HAP-1 (cell line): ENCODE measurements at regions not wholly inside any gene's neighbourhood (a gene's known extent, or its start where the extent isn't known, plus 50 kb on each side); places are given as distances from the start of the nearest gene placed in this dataset.
A peak's percentile ranks its signal among the peaks of the same experiment; 100 is the strongest.
"Not testable (repeated sequence)": the region's sequence is repeated elsewhere in the genome, so short reads cannot be mapped to it uniquely, and the experiment has no call there.

Experiments used
- DNase-seq, 2 experiments: peaks; one replicate each; pipeline ENCODE4 v3.0.0-alpha.2; 2016 to 2020; ENCODE audit warnings: low spot score in 2 of 2
- H3K27me3 ChIP-seq: fragments of 250-450 bp; sonication (Bioruptor Pico); 2 replicates; pipeline ENCODE4 v1.5.1; 2020; ENCODE audit warnings: low read depth, mild to moderate bottlenecking, moderate library complexity
- H3K36me3 ChIP-seq: fragments of 250-450 bp; sonication (Bioruptor Pico); replicated peaks from 2 replicates; pipeline ENCODE4 v1.5.1; 2020; ENCODE audit warnings: mild to moderate bottlenecking
- H3K4me1 ChIP-seq: fragments of 250-450 bp; sonication (Bioruptor Pico); 2 replicates; pipeline ENCODE4 v1.5.1; 2020; ENCODE audit warnings: mild to moderate bottlenecking
- H3K4me3 ChIP-seq: fragments of 250-450 bp; sonication (Bioruptor Pico); 2 replicates; pipeline ENCODE4 v1.5.1; 2020; ENCODE audit warnings: mild to moderate bottlenecking, moderate library complexity
- H3K9me3 ChIP-seq: fragments of 250-450 bp; sonication (Bioruptor Pico); 2 replicates; pipeline ENCODE4 v1.5.1; 2020; ENCODE audit warnings: mild to moderate bottlenecking, moderate library complexity
- in situ Hi-C: fragments of 300-500 bp; cut with MboI; formaldehyde crosslinking; loops from 3 replicates; pipeline ENCODE4 v1.14.3; 2020; ENCODE audit warnings: low sequenced_read_pairs, inconsistent platforms, mixed read lengths

DNA sequence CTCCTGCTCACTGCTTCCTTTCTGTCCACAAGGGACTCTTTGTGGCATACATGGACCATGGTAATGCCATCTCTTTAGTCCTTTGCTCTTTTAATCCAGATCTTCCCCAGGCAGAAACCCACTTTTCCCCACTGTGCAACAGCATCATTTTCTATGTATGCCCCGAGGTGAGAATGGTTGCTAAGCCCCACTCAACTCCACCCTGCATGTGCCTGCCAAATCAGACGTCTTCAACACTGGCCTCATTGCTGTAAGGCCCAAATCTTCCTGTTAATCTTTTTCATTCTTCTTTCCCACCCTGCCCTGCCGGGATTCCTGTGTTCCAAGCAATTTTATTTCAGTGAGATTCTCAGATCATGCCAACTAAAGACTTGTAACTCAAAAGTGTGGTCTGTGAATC, 328.4 kb downstream of the PAX3 start:
- no peaks in the 10 kb centered on the region for H3K9me3 ChIP-seq
- DNase-seq, result no peak
- H3K4me3 ChIP-seq, result no peak overlapping the region
- H3K27me3 ChIP-seq, result no peaks in the 10 kb centered on the region
- H3K36me3 ChIP-seq, result no peaks in the 10 kb centered on the region
- peaks cover 12% of the 10 kb centered on the region for H3K4me1 ChIP-seq
- in situ Hi-C loops, result loop anchor here (25.0 kb wide), 1 partner anchor 1283 kb away; no protein-coding TSS in a partner anchor

- Histone ChIP-seq H3K27me3 (no peaks in the 10 kb centered on the region), H3K9me3 (no peaks in the 10 kb centered on the region), H3K36me3 (no peaks in the 10 kb centered on the region), H3K4me1 (peaks cover 12% of the 10 kb centered on the region), H3K4me3 (no peak overlapping the region)
- no peak for DNase-seq
- in situ Hi-C loops, result loop anchor here (10.0 to 25.0 kb wide), 2 partner anchors 395 to 1282 kb away; partner anchors contain the start of gene EPHA4
Measured at GRCh38 chr2:221969830-221970144, 329.0 kb downstream of the PAX3 start.

GRCh38 chr2:221969087-221969829, 329.5 kb downstream of the PAX3 start:
- Histone ChIP-seq H3K27me3 (no peaks in the 10 kb centered on the region), H3K4me1 (peaks cover 12% of the 10 kb centered on the region), H3K36me3 (no peaks in the 10 kb centered on the region), H3K4me3 (no peak overlapping the region), H3K9me3 (no peaks in the 10 kb centered on the region)
- DNase-seq, result peak; percentile 58 to 66
- in situ Hi-C loops, result loop anchor here (10.0 to 25.0 kb wide), 2 partner anchors 394 to 1282 kb away; partner anchors contain the start of gene EPHA4

DNA sequence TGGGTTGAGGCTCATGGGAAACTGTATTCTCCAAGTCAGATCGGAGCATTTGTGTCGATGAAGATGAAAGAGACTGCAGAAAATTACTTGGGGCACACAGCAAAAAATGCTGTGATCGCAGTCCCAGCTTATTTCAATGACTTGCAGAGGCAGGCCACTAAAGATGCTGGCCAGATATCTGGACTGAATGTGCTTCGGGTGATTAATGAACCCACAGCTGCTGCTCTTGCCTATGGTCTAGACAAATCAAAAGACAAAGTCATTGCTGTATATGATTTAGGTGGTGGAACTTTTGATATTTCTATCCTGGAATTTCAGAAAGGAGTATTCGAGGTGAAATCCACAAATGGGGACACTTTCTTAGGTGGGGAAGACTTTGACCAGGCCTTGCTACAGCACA, 336.6 kb downstream of the PAX3 start:
- in situ Hi-C loops, result loop anchor here (10.0 to 25.0 kb wide), 2 partner anchors 387 to 1275 kb away; partner anchors contain the start of gene EPHA4
- H3K4me3 ChIP-seq, result no peak overlapping the region
- no peak for DNase-seq
- H3K36me3 ChIP-seq, result no peaks in the 10 kb centered on the region
- no peaks in the 10 kb centered on the region for H3K27me3 ChIP-seq
- no peaks in the 10 kb centered on the region for H3K9me3 ChIP-seq
- H3K4me1 ChIP-seq, result peaks cover 12% of the 10 kb centered on the region

- H3K4me3 ChIP-seq, result no peak overlapping the region
- no peaks in the 10 kb centered on the region for H3K27me3 ChIP-seq
- no peaks in the 10 kb centered on the region for H3K36me3 ChIP-seq
- in situ Hi-C loops, result loop anchor here (10.0 to 25.0 kb wide), 2 partner anchors 387 to 1274 kb away; partner anchors contain the start of gene EPHA4
- peaks cover 9% of the 10 kb centered on the region for H3K4me1 ChIP-seq
- no peaks in the 10 kb centered on the region for H3K9me3 ChIP-seq
- no peak for DNase-seq
Measured at GRCh38 chr2:221961561-221961960, 337.2 kb downstream of the PAX3 start.

DNA sequence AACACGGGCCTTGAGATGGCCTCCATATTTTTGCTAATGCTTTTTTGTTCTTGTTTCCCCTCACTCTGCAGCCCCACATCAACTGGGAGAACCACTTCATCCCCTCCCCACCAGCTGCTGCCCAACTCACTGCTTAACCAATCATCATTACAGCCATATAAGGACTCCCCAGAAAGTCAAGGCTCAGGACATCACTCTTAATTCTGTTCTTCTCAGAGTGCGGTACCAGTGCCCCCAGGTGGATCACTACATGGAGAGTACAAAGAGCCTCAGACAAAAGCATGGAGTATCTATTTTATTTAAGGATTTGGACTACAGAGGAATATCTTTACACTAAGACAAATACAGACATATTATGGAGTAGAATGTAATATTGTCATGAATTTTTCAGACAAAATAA, 340.6 kb downstream of the PAX3 start:
- Histone ChIP-seq H3K4me1 (no peaks in the 10 kb centered on the region), H3K4me3 (no peak overlapping the region), H3K27me3 (no peaks in the 10 kb centered on the region), H3K9me3 (no peaks in the 10 kb centered on the region), H3K36me3 (no peaks in the 10 kb centered on the region)
- in situ Hi-C loops, result loop anchor here (25.0 kb wide), 1 partner anchor 1271 kb away; no protein-coding TSS in a partner anchor
- DNase-seq, result peak; percentile 53 to 57

- Histone ChIP-seq H3K4me1 (no peaks in the 10 kb centered on the region), H3K27me3 (no peaks in the 10 kb centered on the region), H3K9me3 (no peaks in the 10 kb centered on the region), H3K4me3 (no peak overlapping the region), H3K36me3 (no peaks in the 10 kb centered on the region)
- DNase-seq, result no peak
- in situ Hi-C loops, result no loop called here
Measured at GRCh38 chr2:221948076-221948475, 350.7 kb downstream of the PAX3 start.

DNA sequence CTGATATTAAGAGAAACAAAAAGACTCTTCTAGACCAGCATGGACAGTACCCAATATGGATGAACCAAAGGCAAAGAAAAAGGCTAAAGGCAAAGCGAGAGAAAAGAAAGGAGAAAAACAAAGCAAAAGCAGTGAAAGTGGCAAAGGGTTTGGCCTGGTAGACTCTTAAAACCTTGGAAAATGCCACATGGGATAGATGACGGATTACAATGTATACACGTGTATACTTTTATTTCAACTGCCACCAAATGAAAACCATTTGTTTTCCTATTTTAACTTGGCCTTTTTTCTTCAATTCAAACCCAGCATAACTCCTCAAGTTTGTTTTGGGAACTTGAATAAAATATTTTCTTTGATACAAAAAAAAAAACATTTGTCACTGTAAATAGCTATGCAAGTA, 354.3 kb downstream of the PAX3 start:
- H3K4me1 ChIP-seq, H3K36me3 ChIP-seq, H3K4me3 ChIP-seq, in situ Hi-C loops, DNase-seq, H3K9me3 ChIP-seq, H3K27me3 ChIP-seq: not testable (repeated sequence)

GRCh38 chr2:221943076-221943810, 355.6 kb downstream of the PAX3 start:
- Histone ChIP-seq H3K36me3 (no peaks in the 10 kb centered on the region), H3K9me3 (no peaks in the 10 kb centered on the region), H3K4me1 (no peaks in the 10 kb centered on the region), H3K27me3 (no peaks in the 10 kb centered on the region), H3K4me3 (no peak overlapping the region)
- in situ Hi-C loops, result no loop called here
- DNase-seq, result no peak

DNA sequence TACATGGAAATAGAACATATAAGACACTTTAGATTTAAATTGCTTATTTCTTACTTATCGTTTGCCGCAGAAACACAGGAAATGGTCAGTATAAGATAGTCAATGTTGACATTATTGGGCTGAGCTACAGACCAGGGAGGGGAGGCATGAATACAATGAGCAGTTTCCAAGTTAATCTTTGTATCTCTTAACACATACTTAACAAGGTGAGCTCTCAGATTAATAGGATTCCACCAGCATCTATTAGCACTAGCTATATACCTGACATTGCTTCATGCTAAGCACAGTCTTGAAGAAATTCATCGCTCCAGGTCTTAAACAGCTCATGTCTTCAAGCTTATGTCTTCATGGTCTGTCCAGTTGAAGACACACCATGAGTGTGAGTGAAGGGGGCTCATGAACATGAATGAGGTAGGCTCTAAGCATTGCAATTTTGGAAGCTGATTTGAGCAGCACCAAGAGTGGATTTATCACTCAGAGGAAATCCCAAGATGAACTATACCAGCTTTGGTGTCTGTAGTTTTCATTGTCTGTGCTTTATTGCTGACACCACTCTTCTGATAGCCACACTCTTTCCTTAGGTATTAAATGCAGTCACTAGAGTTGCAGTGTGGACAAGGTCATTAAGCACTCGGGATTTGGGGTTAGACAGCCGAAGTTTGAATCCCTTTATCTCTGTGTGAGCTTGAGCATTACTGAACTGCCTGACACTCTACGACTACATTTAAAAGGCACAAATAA, 359.3 kb upstream of the EPHA4 start:
- in situ Hi-C loops, result no loop called here
- H3K9me3 ChIP-seq, result no peaks in the 10 kb centered on the region
- H3K4me3 ChIP-seq, result no peak overlapping the region
- H3K27me3 ChIP-seq, result no peaks in the 10 kb centered on the region
- no peaks in the 10 kb centered on the region for H3K36me3 ChIP-seq
- no peak for DNase-seq
- peaks cover 4% of the 10 kb centered on the region; the same call in 1 of the 2 replicates for H3K4me1 ChIP-seq

GRCh38 chr2:221929259-221929658, 357.2 kb upstream of the EPHA4 start:
- no peak for DNase-seq
- Histone ChIP-seq H3K27me3 (no peaks in the 10 kb centered on the region), H3K9me3 (no peaks in the 10 kb centered on the region), H3K36me3 (no peaks in the 10 kb centered on the region), H3K4me1 (peaks cover 16% of the 10 kb centered on the region), H3K4me3 (no peak overlapping the region)
- in situ Hi-C loops, result no loop called here

DNA sequence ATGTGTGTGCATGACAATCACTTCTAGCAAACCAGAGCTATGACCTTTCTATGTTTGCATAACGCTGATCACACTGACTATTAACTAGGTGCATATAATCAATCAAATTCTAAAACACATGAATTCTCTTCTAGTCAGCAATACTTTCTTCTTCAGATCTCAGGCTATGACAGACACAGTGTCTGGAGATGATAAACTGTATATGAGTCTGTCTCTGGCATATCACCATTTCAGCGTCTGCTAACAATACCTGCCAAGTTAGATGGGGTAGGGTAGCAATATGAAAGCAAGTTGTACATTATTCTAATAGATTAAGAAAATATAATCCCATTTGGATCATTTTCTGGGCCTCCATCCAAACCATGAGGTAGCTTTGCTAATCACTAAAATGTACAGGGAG, 354.2 kb upstream of the EPHA4 start:
- no peaks in the 10 kb centered on the region for H3K9me3 ChIP-seq
- no peaks in the 10 kb centered on the region for H3K27me3 ChIP-seq
- H3K4me1 ChIP-seq, result peaks cover 20% of the 10 kb centered on the region
- DNase-seq, result no peak
- no peaks in the 10 kb centered on the region for H3K36me3 ChIP-seq
- H3K4me3 ChIP-seq, result no peak overlapping the region
- in situ Hi-C loops, result no loop called here

- in situ Hi-C loops, result no loop called here
- H3K4me1 ChIP-seq, result peaks cover 20% of the 10 kb centered on the region
- no peaks in the 10 kb centered on the region for H3K36me3 ChIP-seq
- DNase-seq, result peak; percentile 29 to 67
- H3K27me3 ChIP-seq, result no peaks in the 10 kb centered on the region
- no peaks in the 10 kb centered on the region for H3K9me3 ChIP-seq
- H3K4me3 ChIP-seq, result no peak overlapping the region
Measured at GRCh38 chr2:221924576-221924975, 352.5 kb upstream of the EPHA4 start.

DNA sequence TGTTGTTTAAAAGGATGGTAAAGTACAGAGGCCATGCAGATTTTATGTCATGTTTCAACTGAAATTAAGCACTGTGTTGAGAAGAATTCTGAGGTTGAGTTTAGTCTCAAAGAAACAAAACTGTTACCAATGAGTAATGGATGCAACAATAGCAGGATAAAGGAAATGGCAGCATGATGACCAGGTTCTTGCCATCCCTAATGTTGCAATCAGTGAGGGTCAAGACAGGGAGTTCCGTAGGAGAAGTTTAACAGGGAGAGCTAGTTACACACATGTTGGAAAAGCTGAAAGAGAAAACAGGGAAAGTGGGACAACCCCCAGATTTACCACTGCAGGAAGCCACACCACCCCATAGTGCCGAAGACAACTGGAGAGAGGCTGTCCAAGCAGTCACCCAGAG, 343.8 kb upstream of the EPHA4 start:
- in situ Hi-C loops, result no loop called here
- Histone ChIP-seq H3K4me1 (peaks cover 43% of the 10 kb centered on the region), H3K9me3 (peaks cover 6% of the 10 kb centered on the region), H3K27me3 (no peaks in the 10 kb centered on the region), H3K4me3 (no peak overlapping the region), H3K36me3 (no peaks in the 10 kb centered on the region)
- no peak for DNase-seq
